ENCODE measurements at regions not wholly inside any gene's neighbourhood (a gene's known extent, or its start where the extent isn't known, plus 50 kb on each side); places are given as distances from the start of the nearest gene placed in this dataset.

DNA sequence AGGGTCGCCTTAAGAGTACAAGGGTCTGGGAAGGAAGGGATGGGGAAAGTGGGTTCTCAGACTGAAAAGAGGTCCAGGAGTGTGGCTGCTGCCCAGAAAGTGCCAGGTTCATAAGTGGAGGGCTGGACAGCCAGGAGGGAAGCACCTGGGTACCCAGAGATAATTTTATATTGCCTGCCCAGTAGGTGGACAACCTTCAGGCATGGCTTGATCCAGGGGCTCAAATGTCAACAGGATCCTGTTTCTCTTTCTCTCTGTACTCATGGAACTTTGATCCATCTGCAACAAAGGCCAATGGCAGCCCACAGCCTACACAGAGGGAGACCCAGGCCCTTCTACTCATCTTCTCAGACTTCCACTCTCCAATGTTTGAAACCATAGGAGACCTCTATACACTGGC lies 80.5 kb upstream of the GRK3 start:
- no peak for TF ChIP-seq SP1 (IDR thresholded peaks at IDR 0.05)
- TF ChIP-seq, protein P1, sequence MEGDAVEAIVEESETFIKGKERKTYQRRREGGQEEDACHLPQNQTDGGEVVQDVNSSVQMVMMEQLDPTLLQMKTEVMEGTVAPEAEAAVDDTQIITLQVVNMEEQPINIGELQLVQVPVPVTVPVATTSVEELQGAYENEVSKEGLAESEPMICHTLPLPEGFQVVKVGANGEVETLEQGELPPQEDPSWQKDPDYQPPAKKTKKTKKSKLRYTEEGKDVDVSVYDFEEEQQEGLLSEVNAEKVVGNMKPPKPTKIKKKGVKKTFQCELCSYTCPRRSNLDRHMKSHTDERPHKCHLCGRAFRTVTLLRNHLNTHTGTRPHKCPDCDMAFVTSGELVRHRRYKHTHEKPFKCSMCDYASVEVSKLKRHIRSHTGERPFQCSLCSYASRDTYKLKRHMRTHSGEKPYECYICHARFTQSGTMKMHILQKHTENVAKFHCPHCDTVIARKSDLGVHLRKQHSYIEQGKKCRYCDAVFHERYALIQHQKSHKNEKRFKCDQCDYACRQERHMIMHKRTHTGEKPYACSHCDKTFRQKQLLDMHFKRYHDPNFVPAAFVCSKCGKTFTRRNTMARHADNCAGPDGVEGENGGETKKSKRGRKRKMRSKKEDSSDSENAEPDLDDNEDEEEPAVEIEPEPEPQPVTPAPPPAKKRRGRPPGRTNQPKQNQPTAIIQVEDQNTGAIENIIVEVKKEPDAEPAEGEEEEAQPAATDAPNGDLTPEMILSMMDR (IDR thresholded peaks at IDR 0.05; ENCODE audit: low read depth, low read length, missing input control) = no peak
- TF ChIP-seq, protein P2, sequence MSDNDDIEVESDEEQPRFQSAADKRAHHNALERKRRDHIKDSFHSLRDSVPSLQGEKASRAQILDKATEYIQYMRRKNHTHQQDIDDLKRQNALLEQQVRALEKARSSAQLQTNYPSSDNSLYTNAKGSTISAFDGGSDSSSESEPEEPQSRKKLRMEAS (IDR thresholded peaks at IDR 0.05) = no peak
- TF ChIP-seq, protein P3, sequence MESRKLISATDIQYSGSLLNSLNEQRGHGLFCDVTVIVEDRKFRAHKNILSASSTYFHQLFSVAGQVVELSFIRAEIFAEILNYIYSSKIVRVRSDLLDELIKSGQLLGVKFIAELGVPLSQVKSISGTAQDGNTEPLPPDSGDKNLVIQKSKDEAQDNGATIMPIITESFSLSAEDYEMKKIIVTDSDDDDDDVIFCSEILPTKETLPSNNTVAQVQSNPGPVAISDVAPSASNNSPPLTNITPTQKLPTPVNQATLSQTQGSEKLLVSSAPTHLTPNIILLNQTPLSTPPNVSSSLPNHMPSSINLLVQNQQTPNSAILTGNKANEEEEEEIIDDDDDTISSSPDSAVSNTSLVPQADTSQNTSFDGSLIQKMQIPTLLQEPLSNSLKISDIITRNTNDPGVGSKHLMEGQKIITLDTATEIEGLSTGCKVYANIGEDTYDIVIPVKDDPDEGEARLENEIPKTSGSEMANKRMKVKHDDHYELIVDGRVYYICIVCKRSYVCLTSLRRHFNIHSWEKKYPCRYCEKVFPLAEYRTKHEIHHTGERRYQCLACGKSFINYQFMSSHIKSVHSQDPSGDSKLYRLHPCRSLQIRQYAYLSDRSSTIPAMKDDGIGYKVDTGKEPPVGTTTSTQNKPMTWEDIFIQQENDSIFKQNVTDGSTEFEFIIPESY (IDR thresholded peaks at IDR 0.05) = no peak
- TF ChIP-seq RAD21 (IDR thresholded peaks at IDR 0.05) = no peak
- TF ChIP-seq FOXA1 (IDR thresholded peaks at IDR 0.05) = no peak
- TF ChIP-seq HNF4A (conservative IDR thresholded peaks at IDR 0.05) = no peak
- no peak for TF ChIP-seq JUND (IDR thresholded peaks at IDR 0.05)
- TF ChIP-seq FOXA2 (IDR thresholded peaks at IDR 0.05) = no peak
